SU-DHL-6 (cell line): ENCODE measurements at regions not wholly inside any gene's neighbourhood (a gene's known extent, or its start where the extent isn't known, plus 50 kb on each side); places are given as distances from the start of the nearest gene placed in this dataset.
A peak's percentile ranks its signal among the peaks of the same experiment; 100 is the strongest.

Experiments
- H2AFZ ChIP-seq: fragments of 200-600 bp; sonication (generic); 2 replicates; pipeline ENCODE4 v1.6.1; 2014; ENCODE audit warnings: low read depth, mild to moderate bottlenecking, moderate library complexity, mixed read lengths, antibody characterized with exemption, low read length; ENCODE audit not compliant: severe bottlenecking
- H3F3A ChIP-seq: fragments of 200-600 bp; shearing (Covaris generic); 2 replicates; pipeline ENCODE4 v1.6.0; 2016; ENCODE audit warnings: antibody characterized with exemption, mild to moderate bottlenecking; ENCODE audit not compliant: insufficient read depth
- H3K27ac ChIP-seq: fragments of 200-600 bp; sonication (generic); 2 replicates; pipeline ENCODE4 v1.5.1; 2016; ENCODE audit warnings: low read depth, mild to moderate bottlenecking, low read length, moderate library complexity, mixed read lengths
- H3K27me3 ChIP-seq: fragments of 200-600 bp; sonication (generic), shearing (Covaris generic); 2 replicates; pipeline ENCODE4 v1.6.0; 2014; ENCODE audit warnings: mild to moderate bottlenecking, low read length
- H3K36me3 ChIP-seq: fragments of 200-600 bp; sonication (generic); 2 replicates; pipeline ENCODE4 v1.6.1; 2014; ENCODE audit warnings: mild to moderate bottlenecking, low read length, mixed read lengths
- H3K4me2 ChIP-seq: fragments of 300-600, 200-600 bp; shearing (Covaris generic), sonication (generic); 2 replicates; pipeline ENCODE4 v1.6.0; 2014; ENCODE audit warnings: low read length, low read depth, mild to moderate bottlenecking; ENCODE audit not compliant: poor library complexity, severe bottlenecking
- H3K4me3 ChIP-seq: fragments of 200-600 bp; sonication (generic); 2 replicates; pipeline ENCODE4 v1.5.1; 2014; ENCODE audit warnings: antibody characterized with exemption, low read length, mild to moderate bottlenecking, mixed read lengths; ENCODE audit not compliant: insufficient read depth, poor library complexity, severe bottlenecking
- H3K79me2 ChIP-seq: fragments of 200-600 bp; sonication (generic); 2 replicates; pipeline ENCODE4 v1.6.1; 2014; ENCODE audit warnings: mild to moderate bottlenecking, low read length, moderate library complexity; ENCODE audit not compliant: insufficient read depth
- H3K9ac ChIP-seq: fragments of 200-600 bp; sonication (generic); 2 replicates; pipeline ENCODE4 v1.7.0; 2014; ENCODE audit warnings: mild to moderate bottlenecking, low read length
- H3K9me2 ChIP-seq: fragments of 200-600 bp; sonication (generic); replicated peaks from 2 replicates; pipeline ENCODE4 v1.6.1; 2014; ENCODE audit warnings: low read length; ENCODE audit not compliant: insufficient read depth
- H3K9me3 ChIP-seq: fragments of 200-600 bp; sonication (generic); 2 replicates; pipeline ENCODE4 v1.6.1; 2014; ENCODE audit warnings: low read length, mixed read lengths; ENCODE audit not compliant: insufficient read depth
- H4K20me1 ChIP-seq: fragments of 200-600 bp; sonication (generic); 2 replicates; pipeline ENCODE4 v1.6.1; 2014; ENCODE audit warnings: low read depth, mild to moderate bottlenecking, antibody characterized with exemption, low read length, moderate library complexity, mixed read lengths
- CTCF ChIP-seq: fragments of 200-600 bp; sonication (generic); IDR thresholded peaks from one replicate; pipeline ENCODE4 v1.5.1; 2017; ENCODE audit warnings: antibody characterized with exemption, mild to moderate bottlenecking, low read length, moderate library complexity; ENCODE audit not compliant: insufficient read depth, poor library complexity, severe bottlenecking
- EZH2phosphoT487 ChIP-seq: fragments of 200-600 bp; sonication (generic), shearing (Covaris generic); conservative IDR thresholded peaks from 2 replicates; pipeline ENCODE4 v1.6.1; 2018; ENCODE audit warnings: mild to moderate bottlenecking, antibody characterized with exemption, low read length, moderate library complexity, mixed read lengths

DNA sequence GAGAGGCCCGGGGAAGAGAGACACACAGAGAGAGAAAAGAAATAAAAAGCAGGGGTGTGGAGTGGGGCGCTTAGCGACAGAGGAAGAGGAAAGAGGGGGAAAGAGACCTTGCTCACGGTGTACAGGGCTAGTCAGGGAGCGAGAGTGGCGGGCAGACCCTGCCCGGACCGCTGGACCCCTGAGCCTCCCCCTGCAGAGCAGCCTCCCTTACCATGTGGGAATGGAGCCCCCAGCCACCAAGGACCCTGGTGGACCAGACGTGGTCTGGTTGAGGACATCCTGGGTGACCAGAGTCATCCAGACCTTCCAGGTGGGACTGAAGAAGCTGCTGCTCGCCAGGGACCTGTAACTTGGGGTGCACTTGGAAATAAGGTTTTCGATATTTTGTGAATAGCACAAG is 129.6 kb downstream of the CHSY1 start:
- H3F3A ChIP-seq = no peaks in the 10 kb centered on the region
- no peaks in the 10 kb centered on the region for H3K9me2 ChIP-seq
- no peaks in the 10 kb centered on the region for H3K9me3 ChIP-seq
- H3K4me3 ChIP-seq = no peak overlapping the region
- H3K4me2 ChIP-seq = no peak overlapping the region
- no peaks in the 10 kb centered on the region for H3K36me3 ChIP-seq
- H3K9ac ChIP-seq = no peak overlapping the region
- H3K79me2 ChIP-seq = no peaks in the 10 kb centered on the region
- no peak overlapping the region for H2AFZ ChIP-seq
- H4K20me1 ChIP-seq = no peaks in the 10 kb centered on the region
- TF ChIP-seq CTCF = no peak
- no peak for TF ChIP-seq EZH2phosphoT487
- H3K27me3 ChIP-seq = no peaks in the 10 kb centered on the region
- no peak overlapping the region for H3K27ac ChIP-seq

- Histone ChIP-seq H2AFZ (peak overlapping the region; percentile 66), H3K9me3 (no peaks in the 10 kb centered on the region), H3K4me3 (no peak overlapping the region), H3K4me2 (peak overlapping the region; percentile 32), H3K9ac (0 out of 2 replicates have a peak overlapping the region, but pooled peaks have one; percentile 1), H3K27ac (no peak overlapping the region), H3F3A (no peaks in the 10 kb centered on the region), H3K79me2 (no peaks in the 10 kb centered on the region), H3K9me2 (no peaks in the 10 kb centered on the region), H3K27me3 (no peaks in the 10 kb centered on the region), H3K36me3 (no peaks in the 10 kb centered on the region), H4K20me1 (no peaks in the 10 kb centered on the region)
- TF ChIP-seq CTCF (peak; percentile 29), EZH2phosphoT487 (no peak)
Measured at GRCh38 chr15:101121511-101122090, 130.2 kb downstream of the CHSY1 start.

DNA sequence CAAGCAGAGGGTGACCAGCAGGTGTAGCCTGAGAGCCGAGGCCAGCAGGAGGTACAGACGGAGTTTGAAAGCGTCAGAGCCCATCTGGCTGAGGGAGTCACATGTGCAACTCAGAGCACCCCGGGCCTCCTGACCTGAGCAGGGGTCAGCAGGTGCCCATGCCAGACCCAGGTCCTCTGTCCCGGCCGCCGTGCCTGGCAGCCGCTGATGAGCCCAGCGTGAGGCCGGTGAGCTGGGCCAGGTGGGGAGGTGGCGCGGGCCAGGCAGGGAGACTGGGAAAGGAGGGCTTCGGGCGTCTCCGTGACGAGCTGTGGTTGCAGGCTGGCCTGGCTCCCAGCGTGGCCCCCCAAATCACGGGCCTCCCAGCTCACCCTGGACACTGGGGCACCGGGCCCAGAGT is 130.9 kb downstream of the CHSY1 start:
- no peak for TF ChIP-seq EZH2phosphoT487
- no peak for TF ChIP-seq CTCF
- 0 out of 2 replicates have a peak overlapping the region, but pooled peaks have one; percentile 1 for H3K9ac ChIP-seq
- no peaks in the 10 kb centered on the region for H3K27me3 ChIP-seq
- H3K4me3 ChIP-seq = no peak overlapping the region
- no peaks in the 10 kb centered on the region for H3F3A ChIP-seq
- H3K4me2 ChIP-seq = peak overlapping the region; percentile 32
- H3K79me2 ChIP-seq = no peaks in the 10 kb centered on the region
- H2AFZ ChIP-seq = no peak overlapping the region
- no peaks in the 10 kb centered on the region for H3K9me2 ChIP-seq
- no peak overlapping the region for H3K27ac ChIP-seq
- H3K9me3 ChIP-seq = no peaks in the 10 kb centered on the region
- no peaks in the 10 kb centered on the region for H3K36me3 ChIP-seq
- no peaks in the 10 kb centered on the region for H4K20me1 ChIP-seq

- Histone ChIP-seq H3K36me3 (no peaks in the 10 kb centered on the region), H3K9ac (no peak overlapping the region), H2AFZ (no peak overlapping the region), H3K4me3 (no peak overlapping the region), H3K27me3 (no peaks in the 10 kb centered on the region), H4K20me1 (no peaks in the 10 kb centered on the region), H3K9me2 (no peaks in the 10 kb centered on the region), H3F3A (no peaks in the 10 kb centered on the region), H3K27ac (peak overlapping the region; percentile 34), H3K4me2 (no peak overlapping the region), H3K9me3 (no peaks in the 10 kb centered on the region), H3K79me2 (no peaks in the 10 kb centered on the region)
- TF ChIP-seq EZH2phosphoT487 = no peak
- no peak for TF ChIP-seq CTCF
Measured at GRCh38 chr15:101120473-101120872, 131.4 kb downstream of the CHSY1 start.
